Naive B cell (primary cell): ENCODE measurements at regions not wholly inside any gene's neighbourhood (a gene's known extent, or its start where the extent isn't known, plus 50 kb on each side); places are given as distances from the start of the nearest gene placed in this dataset.

Experiments
- ATAC-seq, 2 donors: fragments of 150-1000 bp; cut with Tn5 transposase; 2 replicates each; pipeline ENCODE4 v1.10.0; 2021; ENCODE audit warnings: low read depth in 2 of 2, mild to moderate bottlenecking in 2 of 2, moderate library complexity in 2 of 2
- DNase-seq: peaks from one replicate; pipeline ENCODE4 v3.0.0; 2022
- H3K27ac Mint-ChIP-seq, 6 donors: one replicate each; pipeline ENCODE4 v1.8.0; 2020 to 2022; ENCODE audit warnings: mild to moderate bottlenecking in 6 of 6, mixed read lengths in 6 of 6, moderate library complexity in 5 of 6, inconsistent platforms in 2 of 6
- H3K27me3 Mint-ChIP-seq, 3 donors: one replicate each; pipeline ENCODE4 v1.8.0; 2021 to 2022; ENCODE audit warnings: mixed read lengths in 3 of 3, mild to moderate bottlenecking in 1 of 3
- H3K36me3 Mint-ChIP-seq, 2 donors: one replicate each; pipeline ENCODE4 v1.8.0; 2020 to 2022; ENCODE audit warnings: mixed read lengths in 2 of 2, inconsistent platforms in 1 of 2, mild to moderate bottlenecking in 1 of 2
- H3K4me1 Mint-ChIP-seq, 3 donors: one replicate each; pipeline ENCODE4 v1.8.0; 2020 to 2022; ENCODE audit warnings: mixed read lengths in 3 of 3, inconsistent platforms in 1 of 3, mild to moderate bottlenecking in 1 of 3, moderate library complexity in 1 of 3
- H3K4me3 Mint-ChIP-seq, 8 donors: one replicate each; pipeline ENCODE4 v1.8.0; 2020 to 2022; ENCODE audit warnings: mild to moderate bottlenecking in 8 of 8, mixed read lengths in 8 of 8, moderate library complexity in 8 of 8, inconsistent platforms in 2 of 8
- H3K9me3 Mint-ChIP-seq, 7 donors: one replicate each; pipeline ENCODE4 v1.8.0; 2020 to 2022; ENCODE audit warnings: mixed read lengths in 7 of 7, mild to moderate bottlenecking in 5 of 7, inconsistent platforms in 2 of 7, moderate library complexity in 1 of 7

- no peak overlapping the region for H3K27ac Mint-ChIP-seq
- peaks cover 0 to 11% (median 5%) of the 10 kb centered on the region in 3 donors for H3K27me3 Mint-ChIP-seq
- H3K4me1 Mint-ChIP-seq = peaks cover 0 to 16% (median 10%) of the 10 kb centered on the region in 3 donors
- no peaks in the 10 kb centered on the region for H3K36me3 Mint-ChIP-seq
- DNase-seq = no peak
- H3K4me3 Mint-ChIP-seq = no peak overlapping the region
- peaks cover 0 to 5% (median 0%) of the 10 kb centered on the region in 7 donors for H3K9me3 Mint-ChIP-seq
- no peak for ATAC-seq
These were observed 98.9 kb downstream of the RPS29 start for GRCh38 chr14:49487238-49487637.

- peaks cover 0 to 16% (median 10%) of the 10 kb centered on the region in 3 donors for H3K4me1 Mint-ChIP-seq
- H3K9me3 Mint-ChIP-seq = peaks cover 0 to 15% (median 0%) of the 10 kb centered on the region in 7 donors
- H3K4me3 Mint-ChIP-seq = no peak overlapping the region
- H3K36me3 Mint-ChIP-seq = no peaks in the 10 kb centered on the region
- peaks cover 0 to 11% (median 5%) of the 10 kb centered on the region in 3 donors for H3K27me3 Mint-ChIP-seq
- no peak for DNase-seq
- no peak for ATAC-seq
- no peak overlapping the region for H3K27ac Mint-ChIP-seq
These were observed 100.9 kb downstream of the RPS29 start for GRCh38 chr14:49485290-49485689.

GRCh38 chr14:49484180-49484579 is 102.0 kb downstream of the RPS29 start:
- ATAC-seq = no peak
- Mint-ChIP-seq H3K4me3 (no peak overlapping the region), H3K36me3 (no peaks in the 10 kb centered on the region)

GRCh38 chr14:49483268-49483667 is 102.9 kb downstream of the RPS29 start:
- H3K4me1 Mint-ChIP-seq = peaks cover 0 to 12% (median 10%) of the 10 kb centered on the region in 3 donors
- DNase-seq = no peak
- peaks cover 0 to 11% (median 0%) of the 10 kb centered on the region in 7 donors for H3K9me3 Mint-ChIP-seq
- peaks cover 0 to 5% (median 4%) of the 10 kb centered on the region in 3 donors for H3K27me3 Mint-ChIP-seq
- H3K4me3 Mint-ChIP-seq = no peak overlapping the region
- peak overlapping the region in 1 of 6 donors; percentile 6 for H3K27ac Mint-ChIP-seq
- ATAC-seq = peak in 1 of 2 donors; percentile 44
- H3K36me3 Mint-ChIP-seq = no peaks in the 10 kb centered on the region

More at GRCh38 chr14:49484180-49484579, 102.0 kb downstream of the RPS29 start:
- Mint-ChIP-seq H3K27ac (peak overlapping the region in 1 of 6 donors; percentile 7), H3K27me3 (peaks cover 0 to 11% (median 5%) of the 10 kb centered on the region in 3 donors), H3K4me1 (peaks cover 0 to 12% (median 10%) of the 10 kb centered on the region in 3 donors), H3K9me3 (peaks cover 0 to 15% (median 0%) of the 10 kb centered on the region in 7 donors)
- no peak for DNase-seq

- peaks cover 0 to 10% (median 0%) of the 10 kb centered on the region in 7 donors for H3K9me3 Mint-ChIP-seq
- peaks cover 0 to 12% (median 10%) of the 10 kb centered on the region in 3 donors for H3K4me1 Mint-ChIP-seq
- peaks cover 0 to 5% (median 0%) of the 10 kb centered on the region in 3 donors for H3K27me3 Mint-ChIP-seq
- ATAC-seq (no peak), DNase-seq (no peak)
- H3K36me3 Mint-ChIP-seq = no peaks in the 10 kb centered on the region
- no peak overlapping the region for H3K4me3 Mint-ChIP-seq
- H3K27ac Mint-ChIP-seq = peak overlapping the region in 2 of 6 donors; percentile 6 to 50
These were observed 105.1 kb downstream of the RPS29 start for GRCh38 chr14:49480979-49481498.

- DNase-seq (no peak), ATAC-seq (no peak)
- peaks cover 0 to 12% (median 10%) of the 10 kb centered on the region in 3 donors for H3K4me1 Mint-ChIP-seq
- no peak overlapping the region for H3K27ac Mint-ChIP-seq
- H3K36me3 Mint-ChIP-seq = no peaks in the 10 kb centered on the region
- H3K27me3 Mint-ChIP-seq = peaks cover 0 to under 1% (median 0%) of the 10 kb centered on the region in 3 donors
- peaks cover 0 to 10% (median 0%) of the 10 kb centered on the region in 7 donors for H3K9me3 Mint-ChIP-seq
- no peak overlapping the region for H3K4me3 Mint-ChIP-seq
These were observed 106.0 kb downstream of the RPS29 start for GRCh38 chr14:49480053-49480760.

GRCh38 chr14:49479432-49479831 is 106.7 kb downstream of the RPS29 start:
- H3K27ac Mint-ChIP-seq = no peak overlapping the region
- peaks cover 0 to 12% (median 10%) of the 10 kb centered on the region in 3 donors for H3K4me1 Mint-ChIP-seq
- no peak overlapping the region for H3K4me3 Mint-ChIP-seq
- DNase-seq = no peak
- no peak for ATAC-seq
- H3K27me3 Mint-ChIP-seq = no peaks in the 10 kb centered on the region
- H3K9me3 Mint-ChIP-seq = peaks cover 0 to 10% (median 0%) of the 10 kb centered on the region in 7 donors
- H3K36me3 Mint-ChIP-seq = no peaks in the 10 kb centered on the region

- no peaks in the 10 kb centered on the region for H3K36me3 Mint-ChIP-seq
- H3K27me3 Mint-ChIP-seq = no peaks in the 10 kb centered on the region
- no peak for DNase-seq
- ATAC-seq = no peak
- no peak overlapping the region for H3K4me3 Mint-ChIP-seq
- H3K9me3 Mint-ChIP-seq = peaks cover 0 to 10% (median 0%) of the 10 kb centered on the region in 7 donors
- H3K4me1 Mint-ChIP-seq = peaks cover 0 to 11% (median 9%) of the 10 kb centered on the region in 3 donors
- peak overlapping the region in 1 of 6 donors; percentile 14 for H3K27ac Mint-ChIP-seq
These were observed 107.4 kb downstream of the RPS29 start for GRCh38 chr14:49478784-49479183.

GRCh38 chr14:49467091-49467490 is 119.1 kb downstream of the RPS29 start:
- H3K9me3 Mint-ChIP-seq = peaks cover 0 to 10% (median 1%) of the 10 kb centered on the region in 7 donors
- H3K27ac Mint-ChIP-seq = no peak overlapping the region
- ATAC-seq (no peak), DNase-seq (no peak)
- no peaks in the 10 kb centered on the region for H3K36me3 Mint-ChIP-seq
- H3K4me3 Mint-ChIP-seq = no peak overlapping the region
- H3K27me3 Mint-ChIP-seq = peaks cover 0 to 20% (median 7%) of the 10 kb centered on the region in 3 donors
- H3K4me1 Mint-ChIP-seq = no peaks in the 10 kb centered on the region

- no peak overlapping the region for H3K27ac Mint-ChIP-seq
- ATAC-seq = no peak
- no peaks in the 10 kb centered on the region for H3K4me1 Mint-ChIP-seq
- no peak for DNase-seq
- peaks cover 0 to 20% (median 7%) of the 10 kb centered on the region in 3 donors for H3K27me3 Mint-ChIP-seq
- H3K36me3 Mint-ChIP-seq = no peaks in the 10 kb centered on the region
- peaks cover 0 to 10% (median 0%) of the 10 kb centered on the region in 7 donors for H3K9me3 Mint-ChIP-seq
- H3K4me3 Mint-ChIP-seq = no peak overlapping the region
These were observed 121.3 kb downstream of the RPS29 start for GRCh38 chr14:49464885-49465284.

- H3K4me1 Mint-ChIP-seq = no peaks in the 10 kb centered on the region
- H3K4me3 Mint-ChIP-seq = no peak overlapping the region
- peaks cover 2 to 13% (median 4%) of the 10 kb centered on the region in 3 donors for H3K27me3 Mint-ChIP-seq
- no peaks in the 10 kb centered on the region for H3K36me3 Mint-ChIP-seq
- peak overlapping the region in 1 of 6 donors; percentile 37 for H3K27ac Mint-ChIP-seq
- ATAC-seq (no peak), DNase-seq (no peak)
- H3K9me3 Mint-ChIP-seq = peaks cover 0 to under 1% (median 0%) of the 10 kb centered on the region in 7 donors
These were observed 123.0 kb downstream of the RPS29 start for GRCh38 chr14:49463146-49463545.

- Mint-ChIP-seq H3K4me3 (no peak overlapping the region), H3K4me1 (no peaks in the 10 kb centered on the region), H3K27ac (no peak overlapping the region), H3K27me3 (peaks cover 0 to 5% (median 4%) of the 10 kb centered on the region in 3 donors), H3K36me3 (no peaks in the 10 kb centered on the region), H3K9me3 (no peaks in the 10 kb centered on the region)
- ATAC-seq = peak; percentile 88 to 94
- DNase-seq = peak; percentile 58
These were observed 124.4 kb downstream of the RPS29 start for GRCh38 chr14:49461529-49462401.

GRCh38 chr14:49460662-49461061 is 125.5 kb downstream of the RPS29 start:
- H3K27me3 Mint-ChIP-seq = peaks cover 0 to 4% (median 4%) of the 10 kb centered on the region in 3 donors
- no peaks in the 10 kb centered on the region for H3K4me1 Mint-ChIP-seq
- H3K9me3 Mint-ChIP-seq = no peaks in the 10 kb centered on the region
- no peak overlapping the region for H3K27ac Mint-ChIP-seq
- DNase-seq (no peak), ATAC-seq (no peak)
- no peaks in the 10 kb centered on the region for H3K36me3 Mint-ChIP-seq
- no peak overlapping the region for H3K4me3 Mint-ChIP-seq
